Erythroblast (primary cell): ENCODE measurements at regions not wholly inside any gene's neighbourhood (a gene's known extent, or its start where the extent isn't known, plus 50 kb on each side); places are given as distances from the start of the nearest gene placed in this dataset.

Source experiments
- GATA1 ChIP-seq: IDR thresholded peaks from 2 replicates; pipeline ENCODE4 v1.6.1; 2011; ENCODE audit warnings: low read depth, mild to moderate bottlenecking, control low read depth, low read length, moderate library complexity
- POLR2A ChIP-seq: IDR thresholded peaks from 2 replicates; pipeline ENCODE4 v1.6.1; 2011; ENCODE audit warnings: mild to moderate bottlenecking, low read length

- TF ChIP-seq POLR2A (no peak), GATA1 (no peak)
Observed at GRCh38 chr5:106262395-106262794, 1408.3 kb downstream of the EFNA5 start.
